ENCODE measurements at regions not wholly inside any gene's neighbourhood (a gene's known extent, or its start where the extent isn't known, plus 50 kb on each side); places are given as distances from the start of the nearest gene placed in this dataset.

GRCh38 chr5:30325795-30326194 is 867.7 kb upstream of the CDH6 start:
- no peak for DNase-seq (ENCODE audit: low spot score)
- in situ Hi-C loops (cut with MboI; ENCODE audit: low sequenced_read_pairs, unreplicated experiment) = no loop called here
- TF ChIP-seq CTCF (IDR thresholded peaks at IDR 0.05; ENCODE audit: borderline replicate concordance, control extremely low read depth, extremely low read depth, insufficient read depth, missing control alignments) = no peak

- DNase-seq (ENCODE audit: low spot score) = no peak
- no peak for TF ChIP-seq CTCF (IDR thresholded peaks at IDR 0.05; ENCODE audit: borderline replicate concordance, control extremely low read depth, extremely low read depth, insufficient read depth, missing control alignments)
- in situ Hi-C loops (cut with MboI; ENCODE audit: low sequenced_read_pairs, unreplicated experiment) = no loop called here
Observed at GRCh38 chr5:30324083-30324482, 869.4 kb upstream of the CDH6 start.

- in situ Hi-C loops (cut with MboI; ENCODE audit: low sequenced_read_pairs, unreplicated experiment) = no loop called here
- DNase-seq (ENCODE audit: low spot score) = no peak
- no peak for TF ChIP-seq CTCF (IDR thresholded peaks at IDR 0.05; ENCODE audit: borderline replicate concordance, control extremely low read depth, extremely low read depth, insufficient read depth, missing control alignments)
Observed at GRCh38 chr5:30287890-30288289, 905.6 kb upstream of the CDH6 start.

GRCh38 chr5:30279237-30279636 is 914.2 kb upstream of the CDH6 start:
- no peak for TF ChIP-seq CTCF (IDR thresholded peaks at IDR 0.05; ENCODE audit: borderline replicate concordance, control extremely low read depth, extremely low read depth, insufficient read depth, missing control alignments)
- DNase-seq (ENCODE audit: low spot score) = no peak
- in situ Hi-C loops (cut with MboI; ENCODE audit: low sequenced_read_pairs, unreplicated experiment) = no loop called here

GRCh38 chr5:30267026-30267425 is 926.5 kb upstream of the CDH6 start:
- TF ChIP-seq CTCF (IDR thresholded peaks at IDR 0.05; ENCODE audit: borderline replicate concordance, control extremely low read depth, extremely low read depth, insufficient read depth, missing control alignments) = no peak
- no peak for DNase-seq (ENCODE audit: low spot score)
- in situ Hi-C loops (cut with MboI; ENCODE audit: low sequenced_read_pairs, unreplicated experiment) = no loop called here

GRCh38 chr5:30239331-30240022 is 954.0 kb upstream of the CDH6 start:
- TF ChIP-seq CTCF (IDR thresholded peaks at IDR 0.05; ENCODE audit: borderline replicate concordance, control extremely low read depth, extremely low read depth, insufficient read depth, missing control alignments) = no peak
- no peak for DNase-seq (ENCODE audit: low spot score)
- in situ Hi-C loops (cut with MboI; ENCODE audit: low sequenced_read_pairs, unreplicated experiment) = no loop called here

All from GM13976 (cell line).